GM12878 (cell line): ENCODE measurements at regions not wholly inside any gene's neighbourhood (a gene's known extent, or its start where the extent isn't known, plus 50 kb on each side); places are given as distances from the start of the nearest gene placed in this dataset.

Experiments
- ATAC-seq: fragments of 200-7000 bp; cut with Tn5 transposase; 3 replicates; pipeline ENCODE4 v1.9.1; 2020; ENCODE audit warnings: mild to moderate bottlenecking, moderate library complexity
- BruUV-seq: library from RNA; stranded (reverse); fragments of 400-500 nt; replicated peaks from 2 replicates; lab custom pipeline; 2021; lab: Mats Ljungman, UMichigan
- CTCF ChIA-PET: fragments of 300-600 bp; sonication (Branson Sonifier 250); formaldehyde crosslinking; extraction: SDS; loops from one replicate; lab custom pipeline; 2021; ENCODE audit warnings: inconsistent platforms; lab: Yijun Ruan, JAX
- POLR2A ChIA-PET: fragments of 350-600 bp; formaldehyde crosslinking; extraction: SDS; loops from one replicate; lab custom pipeline; 2021; ENCODE audit warnings: inconsistent platforms; lab: Charles Lee
- RAD21 ChIA-PET: fragments of 300-600 bp; sonication (Branson Sonifier 250); formaldehyde crosslinking; loops from one replicate; lab custom pipeline; 2023; ENCODE audit warnings: antibody characterized with exemption; ENCODE audit not compliant: unreplicated experiment; lab: Charles Lee
- SMC1A ChIA-PET: fragments of 300-600 bp; sonication (Branson Sonifier 250); formaldehyde crosslinking; loops from one replicate; lab custom pipeline; 2023; ENCODE audit not compliant: unreplicated experiment, uncharacterized antibody; lab: Charles Lee
- DNase-seq: peaks from one replicate; pipeline ENCODE4 v3.0.0-alpha.2; 2011; ENCODE audit warnings: low read depth, low spot score
- FAIRE-seq: peaks from 3 replicates; lab custom pipeline; 2011; peaks lifted over from hg19 to GRCh38; lab: Jason Lieb, UNC
- H2AFZ ChIP-seq: 2 replicates; pipeline ENCODE4 v1.6.0; 2011; ENCODE audit warnings: low read depth, low read length, control low read depth; ENCODE audit not compliant: control insufficient read depth
- H3K27ac ChIP-seq: 2 replicates; pipeline ENCODE4 v1.5.1; 2011; ENCODE audit warnings: control low read depth; ENCODE audit not compliant: control insufficient read depth, insufficient read depth
- H3K27me3 ChIP-seq, 2 experiments: replicated peaks in 1 of 2; 2 replicates each; pipeline versions ENCODE4 v1.6.0 to v1.6.1; 2011; ENCODE audit warnings: low read length in 1 of 2; ENCODE audit not compliant: control insufficient read depth in 2 of 2, insufficient read depth in 2 of 2
- H3K36me3 ChIP-seq, 2 experiments: 2 replicates each; pipeline ENCODE4 v1.5.1; 2011; ENCODE audit warnings: low read length in 1 of 2; ENCODE audit not compliant: control insufficient read depth in 2 of 2, insufficient read depth in 2 of 2
- H3K4me1 ChIP-seq: 2 replicates; pipeline ENCODE4 v1.6.1; 2011; ENCODE audit warnings: mild to moderate bottlenecking, low read length, moderate library complexity, mixed read lengths; ENCODE audit not compliant: control insufficient read depth, insufficient read depth
- H3K4me2 ChIP-seq: 2 replicates; pipeline ENCODE4 v1.6.0; 2011; ENCODE audit warnings: control low read depth; ENCODE audit not compliant: control insufficient read depth, insufficient read depth
- H3K4me3 ChIP-seq: fragments of 200-600 bp; sonication (generic); 2 replicates; pipeline ENCODE4 v1.5.1; 2016
- H3K79me2 ChIP-seq: 2 replicates; pipeline ENCODE4 v1.6.0; 2011; ENCODE audit warnings: low read length; ENCODE audit not compliant: control insufficient read depth, insufficient read depth
- H3K9ac ChIP-seq: 2 replicates; pipeline ENCODE4 v1.8.0; 2011; ENCODE audit warnings: low read length, control low read depth, mixed read lengths; ENCODE audit not compliant: control insufficient read depth, insufficient read depth
- H3K9me3 ChIP-seq: replicated peaks from 3 replicates; pipeline ENCODE4 v1.5.1; 2011; ENCODE audit warnings: mild to moderate bottlenecking, low read length; ENCODE audit not compliant: control insufficient read depth, insufficient read depth
- H4K20me1 ChIP-seq: 2 replicates; pipeline ENCODE4 v1.6.0; 2011; ENCODE audit not compliant: control insufficient read depth, insufficient read depth
- ATF3 ChIP-seq: IDR thresholded peaks from 2 replicates; pipeline ENCODE4 v1.6.1; 2011; ENCODE audit warnings: low read depth, mild to moderate bottlenecking, low read length, moderate library complexity, borderline replicate concordance; ENCODE audit errors: extremely low read depth
- BCL11A ChIP-seq: IDR thresholded peaks from 2 replicates; pipeline ENCODE4 v1.6.1; 2011; ENCODE audit warnings: low read depth, low read length
- BCLAF1 ChIP-seq: fragments of 450-650 bp; IDR thresholded peaks from 2 replicates; pipeline ENCODE4 v1.6.1; 2017; ENCODE audit warnings: antibody characterized with exemption, mild to moderate bottlenecking, moderate library complexity
- CREB1 ChIP-seq: IDR thresholded peaks from 2 replicates; pipeline ENCODE4 v1.6.1; 2012; ENCODE audit warnings: low read depth, mild to moderate bottlenecking, inconsistent platforms
- CREM ChIP-seq: IDR thresholded peaks from 2 replicates; pipeline ENCODE4 v1.6.1; 2014; ENCODE audit warnings: antibody characterized with exemption, low read depth
- E4F1 ChIP-seq: fragments of 450-650 bp; IDR thresholded peaks from 2 replicates; pipeline ENCODE4 v1.6.1; 2018; ENCODE audit warnings: borderline replicate concordance, mild to moderate bottlenecking; ENCODE audit not compliant: partially characterized antibody
- ESRRA ChIP-seq: IDR thresholded peaks from 2 replicates; pipeline ENCODE4 v1.6.1; 2012; ENCODE audit warnings: mild to moderate bottlenecking, low read length, improper control_type of control experiment
- EZH2 ChIP-seq: IDR thresholded peaks from 2 replicates; pipeline ENCODE4 v1.6.1; 2012; ENCODE audit warnings: low read depth, mild to moderate bottlenecking, control low read depth, inconsistent platforms, low read length, borderline replicate concordance; ENCODE audit not compliant: control insufficient read depth
- FOS ChIP-seq: IDR thresholded peaks from 3 replicates; pipeline ENCODE4 v1.6.1; 2011; ENCODE audit warnings: borderline replicate concordance; ENCODE audit not compliant: insufficient read length; ENCODE audit errors: extremely low read depth
- JUNB ChIP-seq: IDR thresholded peaks from 2 replicates; pipeline ENCODE4 v1.6.1; 2016; ENCODE audit warnings: antibody characterized with exemption, mild to moderate bottlenecking
- MEF2A ChIP-seq: IDR thresholded peaks from 2 replicates; pipeline ENCODE4 v1.6.1; 2011; ENCODE audit warnings: low read depth, mild to moderate bottlenecking, low read length, moderate library complexity; ENCODE audit not compliant: insufficient read depth
- PBX3 ChIP-seq: IDR thresholded peaks from 2 replicates; pipeline ENCODE4 v1.6.1; 2011; ENCODE audit warnings: mild to moderate bottlenecking, low read depth, low read length, moderate library complexity; ENCODE audit not compliant: insufficient replicate concordance
- POLR2AphosphoS2 ChIP-seq: IDR thresholded peaks from 2 replicates; pipeline ENCODE4 v1.6.1; 2011; ENCODE audit warnings: low read depth, mild to moderate bottlenecking, low read length, improper control_type of control experiment, moderate library complexity
- POU2F2 ChIP-seq: IDR thresholded peaks from 3 replicates; pipeline ENCODE4 v1.6.1; 2011; ENCODE audit warnings: low read depth, mild to moderate bottlenecking, low read length, borderline replicate concordance
- RAD21 ChIP-seq: IDR thresholded peaks from 2 replicates; pipeline ENCODE4 v1.6.1; 2011; ENCODE audit warnings: mild to moderate bottlenecking, low read depth, low read length, moderate library complexity; ENCODE audit not compliant: insufficient read depth
- SIX5 ChIP-seq: IDR thresholded peaks from 2 replicates; pipeline ENCODE4 v1.6.1; 2011; ENCODE audit warnings: mild to moderate bottlenecking, low read depth, low read length, moderate library complexity; ENCODE audit not compliant: severe bottlenecking
- SMAD1 ChIP-seq: fragments of 450-650 bp; IDR thresholded peaks from 2 replicates; pipeline ENCODE4 v1.6.1; 2018; ENCODE audit warnings: mild to moderate bottlenecking, low read depth; ENCODE audit not compliant: partially characterized antibody
- TAF1 ChIP-seq: IDR thresholded peaks from 2 replicates; pipeline ENCODE4 v1.6.1; 2011; ENCODE audit warnings: mild to moderate bottlenecking, low read depth, low read length, borderline replicate concordance
- TCF7 ChIP-seq: IDR thresholded peaks from 2 replicates; pipeline ENCODE4 v1.6.1; 2014; ENCODE audit warnings: antibody characterized with exemption, borderline replicate concordance
- ZNF622 ChIP-seq: fragments of 450-650 bp; IDR thresholded peaks from 2 replicates; pipeline ENCODE4 v1.6.1; 2017; ENCODE audit warnings: mild to moderate bottlenecking, inconsistent platforms
- WGBS: methylation state at CpG from one replicate; pipeline ENCODE4 v1.1.6; 2016; ENCODE audit warnings: low lambda C conversion rate; ENCODE audit not compliant: insufficient replicate concordance, insufficient coverage; ENCODE audit errors: missing lambda C conversion rate; 5-methylcytosine and 5-hydroxymethylcytosine counted together
- in situ Hi-C: fragments of 300-500 bp; cut with MboI; formaldehyde crosslinking; loops from 9 replicates; pipeline ENCODE4 v1.14.3; 2018; ENCODE audit warnings: mixed read lengths
- intact Hi-C: fragments of 100-400 bp; cut with micrococcal nuclease; formaldehyde crosslinking; loops from one replicate; pipeline ENCODE4 v1.14.2; 2022; ENCODE audit not compliant: unreplicated experiment

- ATAC-seq (no peak), DNase-seq (no peak), FAIRE-seq (no peak)
- H3K9me3 ChIP-seq: no peaks in the 10 kb centered on the region
- H2AFZ ChIP-seq: no peak overlapping the region
- WGBS: 0% methylated on average over 1 of the region's 1 CpG
- H3K36me3 ChIP-seq: no peaks in the 10 kb centered on the region
- ChIA-PET POLR2A (no interaction called here), RAD21 (no interaction called here), CTCF (no interaction called here), SMC1A (no interaction called here)
- H3K4me1 ChIP-seq: no peaks in the 10 kb centered on the region
- intact Hi-C loops (no loop called here), in situ Hi-C loops (no loop called here)
- H3K4me2 ChIP-seq: no peak overlapping the region
- H3K4me3 ChIP-seq: no peak overlapping the region
- no peaks in the 10 kb centered on the region for H3K27me3 ChIP-seq
- no peaks in the 10 kb centered on the region for H3K79me2 ChIP-seq
- H4K20me1 ChIP-seq: no peaks in the 10 kb centered on the region
- no TSS peak for BruUV-seq
- H3K9ac ChIP-seq: no peak overlapping the region
- H3K27ac ChIP-seq: no peak overlapping the region
- TF ChIP-seq MEF2A: no peak
- TF ChIP-seq PBX3: no peak
- TF ChIP-seq ATF3: no peak
- TF ChIP-seq CREB1: no peak
- no peak for TF ChIP-seq FOS
- no peak for TF ChIP-seq JUNB
- no peak for TF ChIP-seq RAD21
- TF ChIP-seq TAF1: no peak
- TF ChIP-seq EZH2: no peak
- TF ChIP-seq BCL11A: no peak
- no peak for TF ChIP-seq BCLAF1
- TF ChIP-seq ESRRA: no peak
- no peak for TF ChIP-seq E4F1
- TF ChIP-seq SMAD1: no peak
- TF ChIP-seq POU2F2: no peak
- no peak for TF ChIP-seq ZNF622
- no peak for TF ChIP-seq CREM
- no peak for TF ChIP-seq SIX5
- TF ChIP-seq TCF7: no peak
- TF ChIP-seq POLR2AphosphoS2: no peak
Measured at GRCh38 chr11:26234451-26234850, 97.5 kb upstream of the ANO3 start.
